Gastrocnemius medialis (tissue), 4 donors: ENCODE measurements at regions not wholly inside any gene's neighbourhood (a gene's known extent, or its start where the extent isn't known, plus 50 kb on each side); places are given as distances from the start of the nearest gene placed in this dataset.

ENCODE experiments used
- CTCF ChIP-seq, 5 experiments: fragments of 450-650 bp in 3 of 5; fragments of 200-600 bp in 2 of 5; sonication (generic) in 2 of 5; IDR thresholded peaks in 4 of 5; conservative IDR thresholded peaks in 1 of 5; 1 replicate in 4 of 5; 2 replicates in 1 of 5; pipeline ENCODE4 v1.5.1; 2016 to 2019; ENCODE audit warnings: antibody characterized with exemption in 5 of 5, mild to moderate bottlenecking in 3 of 5, moderate library complexity in 3 of 5
- POLR2A ChIP-seq, 2 donors: fragments of 450-650 bp; IDR thresholded peaks; one replicate each; pipeline ENCODE4 v1.6.1; 2017; ENCODE audit warnings: antibody characterized with exemption in 2 of 2, mild to moderate bottlenecking in 2 of 2, moderate library complexity in 2 of 2

DNA sequence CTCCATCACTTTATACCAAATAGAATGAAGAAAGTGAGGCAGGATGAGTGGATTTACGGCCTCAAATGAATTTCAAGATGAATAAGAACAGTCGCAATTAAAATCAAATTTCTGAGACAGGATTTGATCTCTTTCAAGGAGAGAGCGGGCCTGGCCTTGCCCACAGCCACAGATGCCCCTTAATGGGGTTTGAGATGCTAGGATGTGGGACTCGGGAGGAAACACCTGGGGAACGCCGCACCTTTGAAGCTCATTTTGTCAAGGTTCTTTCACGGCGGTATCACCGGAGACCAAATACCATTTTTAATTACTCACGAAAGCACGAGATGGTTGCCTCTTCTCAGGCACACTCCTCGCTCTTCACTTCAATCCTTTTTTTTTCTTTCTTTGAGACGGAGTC, 178.1 kb upstream of the SDK2 start:
- TF ChIP-seq POLR2A (IDR thresholded peaks at IDR 0.05) (no peak), CTCF (IDR thresholded peaks at IDR 0.05 in 4 of 5, conservative IDR thresholded peaks at IDR 0.05 in 1 of 5) (no peak)
